Urinary bladder (tissue), 3 donors: ENCODE measurements at regions not wholly inside any gene's neighbourhood (a gene's known extent, or its start where the extent isn't known, plus 50 kb on each side); places are given as distances from the start of the nearest gene placed in this dataset.

Experiments
- DNase-seq: peaks from one replicate; pipeline ENCODE4 v3.0.0-alpha.2; 2015; ENCODE audit errors: extremely low spot score
- H3K27ac ChIP-seq: one replicate; pipeline ENCODE4 v1.5.1; 2013; ENCODE audit warnings: low read depth, mild to moderate bottlenecking, moderate library complexity
- H3K36me3 ChIP-seq: one replicate; pipeline ENCODE4 v1.6.1; 2013; ENCODE audit warnings: mild to moderate bottlenecking, moderate library complexity; ENCODE audit not compliant: insufficient read depth
- H3K4me1 ChIP-seq: one replicate; pipeline ENCODE4 v1.6.1; 2013; ENCODE audit warnings: mild to moderate bottlenecking, moderate library complexity; ENCODE audit not compliant: insufficient read depth
- H3K4me3 ChIP-seq: one replicate; pipeline ENCODE4 v1.5.1; 2013; ENCODE audit warnings: low read depth, low read length
- WGBS: extraction: QIAGEN DNeasy Blood & Tissue Kit; methylation state at CpG from one replicate; pipeline ENCODE4 v1.1.7; 2013; 5-methylcytosine and 5-hydroxymethylcytosine counted together
- donor health status: healthy with polysubstance abuse.
- donor health status: healthy.

DNA sequence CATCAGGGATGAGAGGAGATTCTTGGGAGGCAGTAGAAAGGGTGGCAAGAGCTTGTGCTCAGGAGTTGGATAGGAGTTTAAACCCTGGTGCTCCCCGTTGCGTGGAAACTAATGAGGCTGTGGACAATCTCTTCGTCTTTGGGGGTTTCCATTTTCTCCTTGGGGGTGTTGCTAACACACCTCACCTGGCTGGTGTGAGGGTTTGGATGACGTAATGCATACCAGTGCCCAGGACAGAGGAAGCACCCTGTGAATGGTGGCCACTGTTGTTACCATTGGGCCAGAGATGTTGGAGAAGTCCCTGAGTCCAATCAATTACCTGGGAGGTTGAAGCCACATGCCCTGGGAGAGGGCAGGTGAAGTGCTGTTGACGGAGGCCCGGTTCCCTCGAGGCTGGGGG lies 146.5 kb downstream of the URI1 start:
- no peak for DNase-seq
- Histone ChIP-seq H3K4me3 (no peak overlapping the region), H3K36me3 (no peaks in the 10 kb centered on the region), H3K27ac (no peak overlapping the region), H3K4me1 (no peaks in the 10 kb centered on the region)
- WGBS = 94% methylated on average over 7 of the region's 7 CpGs

DNA sequence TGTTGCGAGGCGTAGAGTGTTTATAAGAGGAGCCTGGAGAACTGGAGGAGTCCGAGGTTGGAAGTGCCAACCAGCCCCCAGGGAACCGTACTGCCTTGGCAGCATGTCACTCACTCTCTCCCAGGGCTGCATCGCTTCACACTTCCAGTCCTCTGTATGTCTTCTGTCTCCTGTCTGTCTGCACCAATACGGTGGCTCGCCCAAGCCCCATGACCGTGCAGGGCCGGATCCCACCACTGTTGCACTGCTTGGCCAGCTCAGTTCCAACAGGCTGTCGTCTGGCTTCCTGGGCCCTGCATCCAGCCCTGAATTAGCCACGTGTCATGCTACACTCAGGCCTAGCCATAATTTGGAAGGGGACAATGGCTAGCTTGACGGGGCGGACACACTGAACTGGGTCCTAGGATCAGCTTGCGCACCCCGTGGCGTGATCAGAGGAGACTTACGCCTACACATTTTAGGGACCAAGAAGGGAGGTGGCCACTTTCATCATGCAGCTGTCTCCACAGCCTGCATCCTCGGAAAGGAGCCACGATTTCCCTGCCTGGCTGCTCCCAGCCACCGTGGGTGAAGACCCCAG lies 147.1 kb downstream of the URI1 start:
- Histone ChIP-seq H3K27ac (no peak overlapping the region), H3K36me3 (no peaks in the 10 kb centered on the region), H3K4me3 (no peak overlapping the region), H3K4me1 (no peaks in the 10 kb centered on the region)
- WGBS = 91% methylated on average over 20 of the region's 20 CpGs
- no peak for DNase-seq

DNA sequence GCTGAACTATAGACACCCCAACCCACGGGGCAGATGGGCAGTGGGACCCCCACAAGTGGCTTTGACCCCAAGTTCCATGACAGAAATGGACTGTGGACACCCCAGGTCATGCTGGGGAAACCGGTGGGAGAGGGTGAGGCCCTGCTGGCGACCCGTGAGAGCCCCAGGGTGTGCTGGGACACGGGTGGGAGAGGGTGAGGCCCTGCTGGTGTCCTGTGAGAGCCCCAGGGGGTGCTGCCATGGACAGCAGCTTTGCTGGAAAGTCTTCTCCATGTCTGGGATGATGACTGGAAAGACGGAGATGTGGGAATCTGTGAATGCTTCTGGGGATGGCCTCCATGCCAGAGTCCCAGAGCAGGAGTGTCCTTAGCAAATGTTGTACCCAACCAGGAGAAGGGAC lies 148.4 kb downstream of the URI1 start:
- DNase-seq = no peak
- no peak overlapping the region for H3K27ac ChIP-seq
- no peaks in the 10 kb centered on the region for H3K36me3 ChIP-seq
- no peaks in the 10 kb centered on the region for H3K4me1 ChIP-seq
- WGBS = 83% methylated on average over 6 of the region's 6 CpGs
- no peak overlapping the region for H3K4me3 ChIP-seq

DNA sequence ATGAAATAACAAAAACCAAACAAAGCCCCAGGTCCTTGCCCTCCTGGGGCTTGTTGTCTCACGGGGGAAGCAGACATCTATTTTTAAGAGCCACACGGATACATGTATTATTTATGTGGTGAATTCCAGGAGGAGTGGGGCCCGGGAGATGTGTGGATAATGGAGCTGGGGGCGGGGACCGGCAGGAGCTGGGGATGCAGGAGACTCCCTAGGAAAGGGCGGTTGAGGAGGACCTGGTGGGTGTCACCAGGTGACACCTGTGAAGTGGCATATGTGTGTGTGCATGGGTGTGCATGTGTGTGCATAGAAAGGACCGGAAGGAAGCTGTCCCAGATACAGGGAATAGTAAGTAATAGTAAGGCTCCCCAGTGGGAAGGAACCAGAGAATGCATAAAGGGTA lies 148.9 kb downstream of the URI1 start:
- Histone ChIP-seq H3K4me1 (no peaks in the 10 kb centered on the region), H3K36me3 (no peaks in the 10 kb centered on the region), H3K4me3 (no peak overlapping the region), H3K27ac (no peak overlapping the region)
- DNase-seq = no peak
- 79% methylated on average over 7 of the region's 7 CpGs for WGBS

DNA sequence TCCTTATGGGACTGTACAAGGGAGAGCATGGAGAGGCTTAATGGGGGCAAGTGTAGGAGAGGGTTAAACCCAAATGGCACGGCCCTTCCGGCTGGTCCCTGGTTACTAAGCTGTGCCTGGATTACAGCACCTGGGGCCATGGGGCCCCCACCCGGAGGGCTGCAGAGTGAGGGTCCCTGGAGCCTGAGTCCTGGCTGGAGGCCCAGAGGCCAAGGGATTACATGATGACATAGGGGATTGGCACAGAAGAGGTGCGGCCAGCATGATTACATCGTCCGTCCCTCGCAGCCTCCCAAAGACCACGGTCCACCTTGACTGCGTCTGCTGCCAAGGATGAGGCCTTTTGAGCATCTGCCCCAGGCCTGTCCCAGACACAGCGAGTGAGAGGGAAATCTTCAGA lies 149.4 kb downstream of the URI1 start:
- Histone ChIP-seq H3K4me3 (no peak overlapping the region), H3K4me1 (no peaks in the 10 kb centered on the region), H3K36me3 (no peaks in the 10 kb centered on the region), H3K27ac (no peak overlapping the region)
- DNase-seq = no peak
- WGBS = 77% methylated on average over 10 of the region's 10 CpGs

DNA sequence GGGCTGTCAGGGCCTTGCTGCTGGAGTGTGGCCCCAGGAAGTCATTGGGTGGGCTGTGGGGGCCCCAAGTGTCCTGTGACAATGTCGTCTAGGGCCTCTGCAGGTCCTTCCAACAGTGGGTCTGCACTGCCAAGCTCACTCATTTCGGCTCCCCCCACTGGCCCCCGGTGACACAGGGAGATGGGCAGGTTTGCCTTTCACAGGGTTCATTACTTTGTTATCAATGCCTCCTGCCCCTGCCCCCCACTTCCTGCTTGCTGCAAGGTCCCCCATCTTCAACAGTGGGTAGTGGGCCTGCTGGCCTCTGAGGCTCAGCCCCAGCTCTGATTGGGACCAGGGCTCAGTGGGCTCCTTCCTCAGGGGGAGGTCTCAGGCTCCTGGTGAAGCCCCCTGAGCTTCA lies 149.8 kb downstream of the URI1 start:
- H3K4me1 ChIP-seq = no peaks in the 10 kb centered on the region
- no peaks in the 10 kb centered on the region for H3K36me3 ChIP-seq
- H3K4me3 ChIP-seq = no peak overlapping the region
- DNase-seq = no peak
- no peak overlapping the region for H3K27ac ChIP-seq
- WGBS = 88% methylated on average over 3 of the region's 3 CpGs

DNA sequence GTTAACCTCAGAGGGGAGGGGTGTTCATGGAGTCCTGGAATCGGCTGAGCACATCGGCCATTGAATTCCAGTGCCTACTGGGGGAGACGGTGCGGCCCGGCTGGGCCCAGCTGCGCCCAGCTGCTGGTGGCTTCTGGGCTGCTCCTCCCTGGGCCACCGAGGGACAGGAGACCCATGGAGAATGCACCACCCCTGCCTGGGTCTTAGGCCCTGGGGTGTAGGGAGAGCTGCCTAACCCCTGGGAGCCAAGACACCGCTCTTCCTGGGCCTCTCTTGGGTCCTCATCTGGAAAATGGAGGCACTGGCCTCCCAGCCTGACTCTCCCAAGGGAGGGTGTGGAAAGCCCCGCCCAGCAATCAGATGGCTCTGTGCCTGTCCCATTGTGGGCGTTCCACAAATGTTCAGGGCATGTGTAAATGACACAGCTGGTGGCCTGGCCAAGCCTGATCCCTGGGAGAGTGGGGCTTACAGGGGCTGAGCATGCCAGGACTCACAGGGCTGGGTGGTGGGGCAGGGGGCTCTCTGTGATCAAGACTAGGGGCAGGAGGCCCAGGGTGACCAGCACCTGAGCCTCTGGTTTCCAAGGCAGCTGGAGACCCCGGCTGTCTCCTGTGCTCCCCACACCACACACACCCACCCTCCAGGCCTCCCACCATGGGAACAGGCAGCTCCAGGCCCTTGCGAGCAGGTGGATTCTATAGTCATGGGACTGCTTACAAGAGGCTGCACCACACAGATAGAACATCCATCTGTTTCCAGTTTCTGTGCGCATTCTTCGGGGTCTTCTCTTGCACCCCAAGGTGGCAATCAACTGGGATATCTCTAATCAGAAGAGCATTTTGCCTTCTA lies 150.9 kb downstream of the URI1 start:
- Histone ChIP-seq H3K4me3 (no peak overlapping the region), H3K36me3 (no peaks in the 10 kb centered on the region), H3K27ac (no peak overlapping the region), H3K4me1 (no peaks in the 10 kb centered on the region)
- DNase-seq = no peak
- WGBS = 81% methylated on average over 14 of the region's 14 CpGs

DNA sequence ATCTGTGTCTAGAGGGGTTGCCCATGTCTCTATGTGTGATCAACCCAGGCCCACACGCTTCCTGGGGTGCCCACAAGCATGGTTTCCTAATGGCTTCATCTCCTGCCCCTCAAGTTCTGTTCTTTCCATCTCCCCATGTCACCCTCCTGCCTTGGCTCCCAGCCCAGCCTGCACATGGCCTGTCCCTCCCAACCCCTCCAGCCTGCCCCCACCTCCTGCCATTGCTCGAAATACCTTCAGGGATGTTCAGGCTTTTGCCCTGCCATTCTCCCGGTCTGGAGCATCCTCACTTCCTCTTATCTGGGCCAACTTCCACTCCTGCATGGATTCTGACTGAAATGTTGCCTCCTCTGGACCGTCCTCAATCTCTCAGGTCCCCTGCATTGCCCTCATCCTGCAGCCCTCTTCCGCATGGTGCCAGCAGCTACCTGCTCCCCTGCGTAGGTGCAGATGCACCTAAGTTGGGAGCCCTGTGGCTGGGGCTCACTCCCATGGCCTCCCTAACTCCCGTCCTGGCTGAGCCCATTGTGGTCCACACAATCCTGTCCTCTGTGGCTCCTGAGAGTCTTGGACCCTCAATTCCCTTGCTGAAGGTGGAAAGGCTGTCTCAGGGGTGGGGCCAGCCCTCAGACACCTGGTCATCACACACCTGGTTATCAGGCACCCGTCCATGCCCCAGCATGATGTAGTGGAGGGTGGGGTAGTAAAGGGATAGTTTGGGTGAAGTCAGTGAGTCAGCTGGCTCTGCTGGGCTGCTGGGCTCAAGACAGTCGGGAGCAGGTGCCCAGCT lies 152.1 kb downstream of the URI1 start:
- DNase-seq = no peak
- H3K4me1 ChIP-seq = no peaks in the 10 kb centered on the region
- H3K4me3 ChIP-seq = no peak overlapping the region
- H3K36me3 ChIP-seq = no peaks in the 10 kb centered on the region
- 89% methylated on average over 9 of the region's 9 CpGs for WGBS
- H3K27ac ChIP-seq = no peak overlapping the region

DNA sequence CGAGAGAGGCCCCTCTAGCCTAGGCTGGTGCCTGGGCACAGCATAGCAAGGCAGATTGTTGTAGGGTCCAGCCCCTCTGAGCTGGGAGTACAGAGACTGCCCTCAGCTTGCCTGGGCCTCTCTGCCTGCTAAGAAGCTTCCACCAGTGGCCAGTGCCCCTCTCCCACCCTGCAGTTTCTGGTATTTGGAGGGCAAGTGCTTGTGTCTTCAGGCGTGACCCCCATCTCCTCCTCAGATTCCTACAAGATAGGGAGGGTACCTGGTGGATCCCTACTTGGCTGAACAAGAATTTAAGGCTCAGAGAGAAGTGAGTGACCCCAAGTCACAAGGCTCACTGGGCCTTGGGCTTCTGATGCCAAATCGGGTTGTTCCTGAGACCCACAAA lies 152.7 kb downstream of the URI1 start:
- DNase-seq = no peak
- Histone ChIP-seq H3K27ac (no peak overlapping the region), H3K36me3 (no peaks in the 10 kb centered on the region), H3K4me1 (no peaks in the 10 kb centered on the region), H3K4me3 (no peak overlapping the region)
- 90% methylated on average over 3 of the region's 3 CpGs for WGBS

DNA sequence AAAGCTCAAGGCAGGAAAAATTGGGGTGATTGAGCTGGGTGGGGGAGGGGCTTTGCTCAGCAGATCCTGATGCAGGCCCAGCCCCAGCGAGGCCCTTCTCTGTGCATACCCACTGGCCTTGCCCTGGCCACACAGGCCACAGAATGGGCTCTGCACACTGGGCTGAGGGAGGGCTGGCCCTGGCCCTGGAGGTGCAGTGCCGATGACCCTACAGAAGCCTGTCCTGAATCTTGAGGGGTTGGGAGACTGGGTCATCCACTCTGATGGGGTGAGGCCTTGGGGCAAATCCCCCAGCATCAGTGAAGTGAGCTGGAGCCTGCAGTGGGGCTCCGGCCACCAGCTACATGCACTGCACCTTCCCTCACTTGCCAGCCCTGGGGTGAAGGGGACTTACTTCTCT lies 153.1 kb downstream of the URI1 start:
- no peaks in the 10 kb centered on the region for H3K36me3 ChIP-seq
- no peak overlapping the region for H3K4me3 ChIP-seq
- WGBS = 93% methylated on average over 3 of the region's 3 CpGs
- no peak overlapping the region for H3K27ac ChIP-seq
- no peak for DNase-seq
- H3K4me1 ChIP-seq = no peaks in the 10 kb centered on the region

DNA sequence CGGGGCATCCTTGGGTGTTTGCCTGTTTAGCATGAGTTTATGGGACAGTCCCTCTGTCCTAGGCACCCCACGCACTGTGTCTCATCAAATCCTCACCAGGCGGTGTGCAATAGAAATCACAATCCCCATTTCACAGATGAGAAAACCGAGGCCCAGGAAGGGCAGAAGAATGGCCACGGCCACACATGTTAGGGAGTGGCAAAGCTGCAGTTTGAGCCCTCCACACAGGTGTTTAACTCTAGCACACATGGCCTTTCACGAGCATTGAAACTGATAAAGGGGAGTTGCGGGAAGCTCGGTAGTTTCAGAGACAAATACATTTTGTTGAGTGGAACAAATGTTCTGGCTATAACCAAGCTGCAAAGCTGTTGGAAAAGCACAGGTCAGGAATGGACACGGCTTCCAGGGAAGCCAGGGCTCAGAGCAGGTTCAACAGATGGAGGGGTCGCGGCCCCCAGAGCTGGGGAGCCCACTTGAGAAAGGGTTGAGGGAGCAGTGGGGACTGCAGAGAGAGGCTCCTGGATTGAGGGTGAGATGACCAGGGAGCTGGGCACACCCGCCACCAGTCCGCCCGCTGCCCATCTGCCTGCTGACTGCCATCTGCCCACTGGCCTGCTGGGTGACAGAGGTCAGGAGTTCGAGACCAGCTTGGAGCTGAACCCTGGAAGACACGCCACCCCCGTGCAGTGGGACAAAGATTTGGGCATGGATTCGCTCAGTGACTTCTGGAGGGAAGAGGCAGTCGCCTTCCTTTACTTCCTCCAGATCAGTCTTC lies 154.7 kb downstream of the URI1 start:
- WGBS = 91% methylated on average over 19 of the region's 19 CpGs
- no peak overlapping the region for H3K4me3 ChIP-seq
- no peak overlapping the region for H3K27ac ChIP-seq
- no peak for DNase-seq
- no peaks in the 10 kb centered on the region for H3K4me1 ChIP-seq
- no peaks in the 10 kb centered on the region for H3K36me3 ChIP-seq

DNA sequence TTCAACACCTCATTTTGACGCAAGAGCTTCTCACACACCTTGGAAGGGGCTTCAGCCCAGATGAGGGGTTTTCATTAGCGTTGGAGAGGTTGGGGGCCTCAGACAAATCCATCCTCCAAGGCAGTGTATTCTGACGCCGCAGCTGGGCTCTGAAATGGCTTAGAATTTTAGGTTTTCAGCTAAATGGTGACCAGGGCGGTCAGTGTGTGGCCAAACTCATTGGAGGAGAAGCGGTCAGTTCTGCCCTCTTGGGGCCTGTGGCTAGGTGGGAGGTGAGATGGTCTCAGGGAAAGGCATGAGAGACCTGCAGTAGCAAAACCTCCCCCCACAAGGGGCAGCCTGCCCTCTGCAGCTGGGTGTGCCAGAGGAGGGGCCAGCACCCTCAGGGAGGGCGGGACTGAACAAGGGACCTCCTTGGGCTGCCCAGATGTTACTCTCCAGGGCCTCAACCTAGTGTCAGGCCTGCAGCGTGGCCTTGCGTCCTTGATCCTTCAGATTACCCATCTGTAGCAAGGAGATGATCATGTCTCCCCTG lies 155.8 kb downstream of the URI1 start:
- Histone ChIP-seq H3K27ac (no peak overlapping the region), H3K36me3 (no peaks in the 10 kb centered on the region), H3K4me1 (no peaks in the 10 kb centered on the region), H3K4me3 (no peak overlapping the region)
- WGBS = 91% methylated on average over 9 of the region's 9 CpGs
- DNase-seq = no peak

DNA sequence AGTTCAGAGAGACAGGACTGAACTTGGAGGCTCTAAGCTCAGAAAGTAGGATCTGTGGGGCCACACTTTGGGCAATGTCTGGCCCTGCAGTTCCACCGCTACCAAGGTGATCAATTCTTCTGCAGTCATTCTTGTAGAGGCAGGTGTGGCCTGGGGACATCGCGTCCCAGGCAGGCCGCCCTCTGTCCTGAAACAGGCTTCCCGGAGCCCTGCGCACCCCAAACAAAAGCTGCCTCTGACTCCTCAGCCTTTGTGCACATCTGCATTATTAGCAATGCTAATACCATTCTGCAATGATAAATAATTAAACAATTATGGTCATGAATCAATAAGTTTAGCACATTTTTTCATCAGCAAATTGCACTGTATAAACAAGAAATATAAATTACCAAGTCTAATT lies 160.2 kb downstream of the URI1 start:
- no peak overlapping the region for H3K4me3 ChIP-seq
- H3K27ac ChIP-seq = no peak overlapping the region
- 87% methylated on average over 6 of the region's 6 CpGs for WGBS
- H3K36me3 ChIP-seq = no peaks in the 10 kb centered on the region
- no peak for DNase-seq
- H3K4me1 ChIP-seq = no peaks in the 10 kb centered on the region
